ENCODE measurements at regions not wholly inside any gene's neighbourhood (a gene's known extent, or its start where the extent isn't known, plus 50 kb on each side); places are given as distances from the start of the nearest gene placed in this dataset.

GRCh38 chr6:90432937-90433336 lies 136.3 kb upstream of the BACH2 start:
- Histone ChIP-seq H3K27me3 (ENCODE audit: control insufficient read depth, insufficient read depth, low read length) (no peaks in the 10 kb centered on the region), H3K36me3 (ENCODE audit: control insufficient read depth, low read depth, low read length) (no peaks in the 10 kb centered on the region), H3K9me3 (ENCODE audit: control insufficient read depth, low read depth, low read length) (no peaks in the 10 kb centered on the region), H3K9ac (ENCODE audit: low read length) (no peak overlapping the region), H3K4me3 (ENCODE audit: low read length) (no peak overlapping the region), H3K27ac (ENCODE audit: low read length) (no peak overlapping the region), H3K4me1 (ENCODE audit: control insufficient read depth, low read depth, low read length) (peaks cover 28% of the 10 kb centered on the region)

GRCh38 chr6:90432041-90432775 lies 135.6 kb upstream of the BACH2 start:
- Histone ChIP-seq H3K27ac (ENCODE audit: low read length) (no peak overlapping the region), H3K27me3 (ENCODE audit: control insufficient read depth, insufficient read depth, low read length) (no peaks in the 10 kb centered on the region), H3K9ac (ENCODE audit: low read length) (no peak overlapping the region), H3K36me3 (ENCODE audit: control insufficient read depth, low read depth, low read length) (no peaks in the 10 kb centered on the region), H3K9me3 (ENCODE audit: control insufficient read depth, low read depth, low read length) (no peaks in the 10 kb centered on the region), H3K4me3 (ENCODE audit: low read length) (no peak overlapping the region), H3K4me1 (ENCODE audit: control insufficient read depth, low read depth, low read length) (peaks cover 21% of the 10 kb centered on the region)

GRCh38 chr6:90431576-90431975 lies 134.9 kb upstream of the BACH2 start:
- Histone ChIP-seq H3K27me3 (ENCODE audit: control insufficient read depth, insufficient read depth, low read length) (no peaks in the 10 kb centered on the region), H3K9me3 (ENCODE audit: control insufficient read depth, low read depth, low read length) (no peaks in the 10 kb centered on the region), H3K9ac (ENCODE audit: low read length) (no peak overlapping the region), H3K27ac (ENCODE audit: low read length) (no peak overlapping the region), H3K36me3 (ENCODE audit: control insufficient read depth, low read depth, low read length) (no peaks in the 10 kb centered on the region), H3K4me1 (ENCODE audit: control insufficient read depth, low read depth, low read length) (peaks cover 17% of the 10 kb centered on the region), H3K4me3 (ENCODE audit: low read length) (no peak overlapping the region)

- Histone ChIP-seq H3K9ac (ENCODE audit: low read length) (no peak overlapping the region), H3K36me3 (ENCODE audit: control insufficient read depth, low read depth, low read length) (no peaks in the 10 kb centered on the region), H3K27me3 (ENCODE audit: control insufficient read depth, insufficient read depth, low read length) (no peaks in the 10 kb centered on the region), H3K9me3 (ENCODE audit: control insufficient read depth, low read depth, low read length) (no peaks in the 10 kb centered on the region), H3K4me3 (ENCODE audit: low read length) (no peak overlapping the region), H3K27ac (ENCODE audit: low read length) (no peak overlapping the region), H3K4me1 (ENCODE audit: control insufficient read depth, low read depth, low read length) (no peaks in the 10 kb centered on the region)
These were observed 133.1 kb upstream of the BACH2 start for GRCh38 chr6:90429713-90430112.

GRCh38 chr6:90428514-90428913 lies 131.9 kb upstream of the BACH2 start:
- no peaks in the 10 kb centered on the region for H3K4me1 ChIP-seq (ENCODE audit: control insufficient read depth, low read depth, low read length)
- no peak overlapping the region for H3K27ac ChIP-seq (ENCODE audit: low read length)
- no peaks in the 10 kb centered on the region for H3K27me3 ChIP-seq (ENCODE audit: control insufficient read depth, insufficient read depth, low read length)
- H3K4me3 ChIP-seq (ENCODE audit: low read length), result no peak overlapping the region
- no peak overlapping the region for H3K9ac ChIP-seq (ENCODE audit: low read length)
- H3K9me3 ChIP-seq (ENCODE audit: control insufficient read depth, low read depth, low read length), result no peaks in the 10 kb centered on the region
- H3K36me3 ChIP-seq (ENCODE audit: control insufficient read depth, low read depth, low read length), result no peaks in the 10 kb centered on the region

GRCh38 chr6:90425161-90425641 lies 128.6 kb upstream of the BACH2 start:
- Histone ChIP-seq H3K27me3 (ENCODE audit: control insufficient read depth, insufficient read depth, low read length) (no peaks in the 10 kb centered on the region), H3K9ac (ENCODE audit: low read length) (no peak overlapping the region), H3K27ac (ENCODE audit: low read length) (no peak overlapping the region), H3K4me3 (ENCODE audit: low read length) (no peak overlapping the region), H3K36me3 (ENCODE audit: control insufficient read depth, low read depth, low read length) (no peaks in the 10 kb centered on the region), H3K4me1 (ENCODE audit: control insufficient read depth, low read depth, low read length) (no peaks in the 10 kb centered on the region), H3K9me3 (ENCODE audit: control insufficient read depth, low read depth, low read length) (no peaks in the 10 kb centered on the region)

- Histone ChIP-seq H3K27me3 (ENCODE audit: control insufficient read depth, insufficient read depth, low read length) (no peaks in the 10 kb centered on the region), H3K36me3 (ENCODE audit: control insufficient read depth, low read depth, low read length) (no peaks in the 10 kb centered on the region), H3K4me1 (ENCODE audit: control insufficient read depth, low read depth, low read length) (no peaks in the 10 kb centered on the region), H3K27ac (ENCODE audit: low read length) (no peak overlapping the region), H3K9me3 (ENCODE audit: control insufficient read depth, low read depth, low read length) (no peaks in the 10 kb centered on the region), H3K4me3 (ENCODE audit: low read length) (no peak overlapping the region), H3K9ac (ENCODE audit: low read length) (no peak overlapping the region)
These were observed 127.9 kb upstream of the BACH2 start for GRCh38 chr6:90424580-90424979.

GRCh38 chr6:90421666-90422065 lies 125.0 kb upstream of the BACH2 start:
- Histone ChIP-seq H3K27ac (ENCODE audit: low read length) (no peak overlapping the region), H3K9ac (ENCODE audit: low read length) (no peak overlapping the region), H3K4me1 (ENCODE audit: control insufficient read depth, low read depth, low read length) (no peaks in the 10 kb centered on the region), H3K4me3 (ENCODE audit: low read length) (no peak overlapping the region), H3K36me3 (ENCODE audit: control insufficient read depth, low read depth, low read length) (no peaks in the 10 kb centered on the region), H3K9me3 (ENCODE audit: control insufficient read depth, low read depth, low read length) (no peaks in the 10 kb centered on the region), H3K27me3 (ENCODE audit: control insufficient read depth, insufficient read depth, low read length) (no peaks in the 10 kb centered on the region)

GRCh38 chr6:90420500-90420899 lies 123.9 kb upstream of the BACH2 start:
- no peaks in the 10 kb centered on the region for H3K36me3 ChIP-seq (ENCODE audit: control insufficient read depth, low read depth, low read length)
- no peaks in the 10 kb centered on the region for H3K4me1 ChIP-seq (ENCODE audit: control insufficient read depth, low read depth, low read length)
- H3K27ac ChIP-seq (ENCODE audit: low read length), result no peak overlapping the region
- H3K9ac ChIP-seq (ENCODE audit: low read length), result no peak overlapping the region
- H3K27me3 ChIP-seq (ENCODE audit: control insufficient read depth, insufficient read depth, low read length), result no peaks in the 10 kb centered on the region
- no peak overlapping the region for H3K4me3 ChIP-seq (ENCODE audit: low read length)
- H3K9me3 ChIP-seq (ENCODE audit: control insufficient read depth, low read depth, low read length), result no peaks in the 10 kb centered on the region

- Histone ChIP-seq H3K27me3 (ENCODE audit: control insufficient read depth, insufficient read depth, low read length) (peaks cover 21% of the 10 kb centered on the region), H3K4me3 (ENCODE audit: low read length) (no peak overlapping the region), H3K4me1 (ENCODE audit: control insufficient read depth, low read depth, low read length) (peaks cover 14% of the 10 kb centered on the region), H3K9me3 (ENCODE audit: control insufficient read depth, low read depth, low read length) (no peaks in the 10 kb centered on the region), H3K27ac (ENCODE audit: low read length) (no peak overlapping the region), H3K36me3 (ENCODE audit: control insufficient read depth, low read depth, low read length) (no peaks in the 10 kb centered on the region), H3K9ac (ENCODE audit: low read length) (no peak overlapping the region)
These were observed 120.7 kb upstream of the BACH2 start for GRCh38 chr6:90417385-90417784.

- H3K27me3 ChIP-seq (ENCODE audit: control insufficient read depth, insufficient read depth, low read length), result peaks cover 26% of the 10 kb centered on the region
- no peaks in the 10 kb centered on the region for H3K9me3 ChIP-seq (ENCODE audit: control insufficient read depth, low read depth, low read length)
- no peaks in the 10 kb centered on the region for H3K36me3 ChIP-seq (ENCODE audit: control insufficient read depth, low read depth, low read length)
- H3K4me3 ChIP-seq (ENCODE audit: low read length), result no peak overlapping the region
- no peak overlapping the region for H3K27ac ChIP-seq (ENCODE audit: low read length)
- H3K4me1 ChIP-seq (ENCODE audit: control insufficient read depth, low read depth, low read length), result peaks cover 17% of the 10 kb centered on the region
- H3K9ac ChIP-seq (ENCODE audit: low read length), result no peak overlapping the region
These were observed 119.7 kb upstream of the BACH2 start for GRCh38 chr6:90416322-90416721.

- Histone ChIP-seq H3K4me3 (ENCODE audit: low read length) (no peak overlapping the region), H3K27ac (ENCODE audit: low read length) (no peak overlapping the region), H3K36me3 (ENCODE audit: control insufficient read depth, low read depth, low read length) (no peaks in the 10 kb centered on the region), H3K27me3 (ENCODE audit: control insufficient read depth, insufficient read depth, low read length) (peaks cover 29% of the 10 kb centered on the region), H3K4me1 (ENCODE audit: control insufficient read depth, low read depth, low read length) (peaks cover 19% of the 10 kb centered on the region), H3K9ac (ENCODE audit: low read length) (no peak overlapping the region), H3K9me3 (ENCODE audit: control insufficient read depth, low read depth, low read length) (no peaks in the 10 kb centered on the region)
These were observed 118.5 kb upstream of the BACH2 start for GRCh38 chr6:90415178-90415577.

All from iPS-18a (cell line).